HG02943 (cell line): ENCODE measurements at regions not wholly inside any gene's neighbourhood (a gene's known extent, or its start where the extent isn't known, plus 50 kb on each side); places are given as distances from the start of the nearest gene placed in this dataset.
"Not testable (repeated sequence)": the region's sequence is repeated elsewhere in the genome, so short reads cannot be mapped to it uniquely, and the experiment has no call there.

Experiments
- ATAC-seq: cut with Tn5 transposase; IDR thresholded peaks from one replicate; pipeline ENCODE4 v1.9.1; 2021; ENCODE audit warnings: mild to moderate bottlenecking, low read depth, moderate library complexity; ENCODE audit not compliant: unreplicated experiment

DNA sequence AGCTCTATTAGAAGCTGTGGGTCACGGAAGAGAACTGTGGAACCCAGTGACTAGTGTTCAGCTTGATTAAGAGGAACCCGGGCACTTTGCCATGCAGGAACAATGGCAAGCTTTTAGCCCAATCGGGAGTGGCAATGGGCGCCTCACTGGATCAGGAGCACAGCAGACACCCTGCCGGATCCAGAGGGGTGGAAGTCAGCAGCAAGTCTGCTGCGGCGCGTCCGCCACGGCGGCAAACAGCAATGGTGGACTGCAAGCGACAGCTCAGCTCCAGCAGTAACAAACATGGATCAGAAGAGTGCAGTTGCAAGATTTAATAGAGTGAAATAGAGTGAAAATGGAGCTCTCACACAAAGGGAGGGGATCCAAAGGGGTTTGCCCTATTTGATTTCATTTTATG, 220.8 kb upstream of the EPHA3 start:
- ATAC-seq = not testable (repeated sequence)

DNA sequence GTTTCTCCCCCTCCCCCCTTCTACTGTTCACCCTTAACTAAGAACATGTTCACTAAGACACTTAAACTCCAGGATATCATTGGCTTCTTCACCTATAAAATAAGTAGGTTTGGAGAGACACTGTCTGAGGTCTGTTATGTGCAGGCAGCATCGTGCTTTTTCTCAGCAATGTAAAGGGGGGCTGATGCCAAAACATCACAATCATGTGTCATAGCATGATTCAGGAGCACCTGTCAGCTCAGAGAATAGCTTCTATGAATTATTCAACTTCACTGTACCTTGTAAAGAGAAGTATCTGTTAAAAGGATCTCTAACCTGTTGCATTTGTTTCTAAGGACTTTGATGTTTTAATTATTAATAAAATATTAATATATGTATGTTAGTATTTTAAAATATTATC, 211.4 kb upstream of the EPHA3 start:
- no peak for ATAC-seq

DNA sequence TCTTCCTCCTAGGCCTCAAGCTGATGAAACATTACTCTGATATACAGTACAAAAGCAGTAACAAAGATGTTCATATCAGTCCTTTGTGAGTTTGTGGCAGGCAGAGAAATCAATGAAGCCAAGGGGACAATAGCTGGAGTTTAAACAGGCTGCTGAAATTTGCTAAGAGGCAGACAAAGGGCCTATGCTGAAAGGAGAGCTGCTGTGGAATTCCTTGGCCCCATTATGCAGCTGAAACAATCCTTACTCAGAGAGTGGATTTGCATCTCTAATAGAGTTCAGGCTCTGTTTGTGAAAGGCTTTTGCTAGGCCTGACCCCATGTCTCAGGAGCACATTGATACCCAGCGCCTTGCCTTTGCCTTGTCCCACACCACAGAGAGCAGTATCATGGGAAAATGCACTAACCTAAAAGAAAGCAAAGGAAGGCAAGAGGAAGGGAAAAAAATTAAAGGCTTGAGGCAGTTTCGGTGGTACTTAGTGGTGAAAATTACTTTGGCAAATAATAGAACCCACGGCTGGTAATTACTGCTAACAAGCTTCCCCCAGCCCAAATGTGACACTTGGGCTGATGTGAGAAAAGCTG, 195.0 kb upstream of the EPHA3 start:
- no peak for ATAC-seq

DNA sequence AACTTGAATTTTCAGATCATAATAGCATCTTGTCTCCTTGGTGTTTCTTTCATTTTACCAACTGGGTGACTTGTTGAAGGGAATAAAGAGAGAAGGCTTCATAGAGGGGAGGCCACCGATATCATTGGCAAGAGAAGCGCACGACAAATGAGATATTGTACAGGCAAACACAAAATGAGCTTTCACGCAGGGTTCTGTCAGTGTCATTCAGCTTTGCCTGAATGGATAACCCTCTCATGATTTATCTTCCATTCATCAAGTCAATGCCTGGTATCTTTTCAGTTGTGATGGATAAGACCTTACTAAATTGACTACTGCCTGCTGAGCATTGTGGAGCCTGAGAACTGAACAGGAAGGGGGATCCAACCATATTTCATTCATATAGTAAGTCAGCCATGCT, 188.6 kb upstream of the EPHA3 start:
- no peak for ATAC-seq

DNA sequence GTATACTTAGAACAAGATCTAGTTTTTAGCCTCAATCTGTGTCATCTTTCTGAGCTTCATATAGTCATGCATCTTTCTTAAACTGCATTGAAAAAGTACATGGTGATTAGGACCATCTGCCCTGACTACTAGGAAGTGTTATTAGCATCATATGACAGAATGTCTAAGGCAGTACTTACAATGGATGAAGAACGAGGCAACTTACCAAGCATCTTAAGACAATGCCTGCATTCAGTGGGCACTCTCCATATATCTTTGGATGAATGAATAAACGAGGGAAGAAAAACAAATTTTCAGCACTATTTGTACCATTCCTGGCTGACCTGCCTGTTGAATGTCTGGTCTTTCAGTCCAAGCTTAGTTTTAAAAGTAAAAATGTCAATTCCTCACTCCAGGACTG, 185.4 kb upstream of the EPHA3 start:
- no peak for ATAC-seq

DNA sequence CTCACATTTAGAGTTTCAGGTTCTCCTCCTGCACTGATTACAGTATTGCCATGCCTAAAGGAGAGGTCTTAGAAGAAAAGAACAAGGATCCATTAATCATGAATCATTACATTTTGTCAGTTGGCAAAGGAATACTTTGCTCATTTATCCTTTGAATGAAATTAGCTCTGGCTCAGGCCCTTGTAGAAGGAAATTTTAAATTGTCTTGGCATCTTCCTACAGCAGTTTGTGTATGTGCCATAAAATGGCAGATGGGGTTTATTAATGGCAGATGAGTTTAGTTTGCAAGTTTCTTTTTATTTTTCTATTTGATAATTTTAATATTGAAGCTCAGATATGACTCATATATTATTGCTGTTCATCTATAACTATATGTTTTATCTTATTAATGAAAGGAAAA, 181.2 kb upstream of the EPHA3 start:
- ATAC-seq = no peak

DNA sequence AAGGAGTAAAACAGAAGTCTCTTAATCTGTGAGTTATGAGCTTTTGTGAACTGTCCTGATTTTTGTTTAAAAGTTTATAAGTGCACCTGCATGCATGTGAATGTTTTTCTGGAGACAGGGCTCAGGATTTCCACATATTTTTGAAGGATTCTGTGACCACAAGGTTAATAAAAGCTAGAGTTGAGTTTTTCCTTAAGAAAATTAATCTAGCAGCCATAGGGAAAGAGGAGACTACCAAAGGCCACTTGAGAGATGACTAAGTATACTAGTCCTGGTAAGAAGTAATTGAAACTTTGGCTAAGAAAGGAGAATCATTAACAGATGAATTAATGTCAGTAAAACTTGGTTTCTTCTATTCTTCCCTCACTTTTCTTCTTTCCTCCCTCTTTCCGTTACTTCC, 176.8 kb upstream of the EPHA3 start:
- ATAC-seq = no peak

DNA sequence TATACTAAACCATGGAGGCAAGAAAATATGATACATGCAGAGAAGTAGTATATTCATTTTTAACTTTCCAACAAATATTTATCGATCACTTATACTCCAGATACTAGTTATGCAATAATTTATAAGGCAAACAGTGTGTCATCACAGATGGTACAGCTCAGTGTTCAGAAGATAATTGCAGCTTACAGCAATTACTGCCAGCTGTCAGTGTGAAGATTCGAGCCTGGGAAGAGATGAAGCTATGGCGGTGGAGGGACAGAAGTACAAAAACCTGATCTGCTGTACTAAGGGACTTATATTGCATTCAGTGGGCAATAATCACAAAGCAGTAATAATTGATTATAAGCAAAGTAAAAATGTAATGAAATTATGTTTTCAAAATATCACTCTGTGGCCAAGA, 170.6 kb upstream of the EPHA3 start:
- ATAC-seq = no peak

DNA sequence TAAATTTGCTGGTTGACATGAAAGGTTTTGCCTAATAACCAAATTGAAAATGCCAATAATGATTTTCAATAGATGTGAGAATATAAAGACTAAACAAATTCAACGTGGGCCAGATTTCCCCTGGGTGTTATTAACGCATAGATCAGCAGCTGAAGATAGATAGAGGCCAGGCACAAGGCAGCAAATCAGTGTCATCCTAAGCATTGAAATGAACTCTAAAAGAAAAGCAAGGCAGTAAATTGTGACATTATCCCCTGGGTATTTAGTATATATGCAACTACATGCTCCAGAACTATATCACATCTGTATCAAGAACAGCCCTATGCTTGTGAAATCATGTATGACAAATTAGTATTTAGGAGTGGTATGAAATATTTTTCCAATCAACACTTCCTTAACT, 167.1 kb upstream of the EPHA3 start:
- no peak for ATAC-seq

DNA sequence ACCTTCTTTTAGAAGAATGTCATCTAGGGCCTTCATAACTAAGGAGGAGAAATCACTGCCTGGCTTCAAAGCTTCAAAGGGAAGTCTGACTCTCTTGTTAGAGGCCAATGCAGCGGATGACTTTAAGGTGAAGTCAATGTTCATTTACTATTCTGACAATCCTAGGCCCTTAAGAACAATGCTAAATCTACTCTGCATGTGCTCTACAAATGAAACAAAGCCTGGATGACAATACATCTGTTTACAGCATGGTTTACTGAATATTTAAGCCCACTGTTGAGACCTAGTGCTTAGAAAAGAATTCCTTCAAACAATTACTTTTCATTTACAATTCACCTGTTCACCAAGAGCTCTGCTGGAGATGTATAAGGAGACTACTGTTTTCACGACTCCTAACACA, 160.4 kb upstream of the EPHA3 start:
- ATAC-seq = no peak

DNA sequence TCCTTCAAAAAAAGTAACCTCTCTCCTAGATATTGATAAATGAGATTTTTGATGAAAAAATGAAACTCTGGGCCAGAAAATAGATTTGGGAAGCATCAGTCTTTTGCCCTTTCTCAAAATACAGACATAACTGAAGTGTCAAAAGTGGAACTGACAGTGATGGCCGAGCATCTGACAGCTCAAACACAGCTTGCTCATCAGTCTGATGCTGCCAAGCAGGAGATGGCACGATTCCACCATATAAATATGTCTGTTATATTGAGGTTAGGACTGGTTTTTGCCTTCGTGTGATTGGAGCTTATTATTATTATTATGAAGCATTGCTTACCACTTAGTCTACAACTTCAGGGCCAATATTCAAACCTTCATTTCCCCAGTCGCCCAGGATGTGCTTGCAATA, 152.6 kb upstream of the EPHA3 start:
- no peak for ATAC-seq

DNA sequence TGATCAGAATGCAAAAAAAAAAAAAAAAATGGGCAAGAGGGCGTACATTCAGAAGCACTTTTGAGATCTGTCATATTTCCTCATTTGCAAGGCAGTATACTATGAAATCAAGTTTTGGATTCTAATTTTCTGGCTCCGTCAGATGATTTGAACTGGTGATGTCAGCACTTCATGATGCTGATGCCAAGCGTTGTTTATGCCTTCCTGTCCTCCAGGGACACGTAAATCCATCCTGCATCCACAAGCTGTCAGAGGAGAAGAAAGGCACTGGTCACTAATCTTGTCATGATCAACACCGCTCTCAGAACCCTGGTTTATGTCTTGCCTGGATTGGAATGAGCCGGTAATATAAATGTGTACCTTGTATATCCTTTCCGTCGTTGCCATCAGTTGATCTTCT, 152.1 kb upstream of the EPHA3 start:
- ATAC-seq = no peak

DNA sequence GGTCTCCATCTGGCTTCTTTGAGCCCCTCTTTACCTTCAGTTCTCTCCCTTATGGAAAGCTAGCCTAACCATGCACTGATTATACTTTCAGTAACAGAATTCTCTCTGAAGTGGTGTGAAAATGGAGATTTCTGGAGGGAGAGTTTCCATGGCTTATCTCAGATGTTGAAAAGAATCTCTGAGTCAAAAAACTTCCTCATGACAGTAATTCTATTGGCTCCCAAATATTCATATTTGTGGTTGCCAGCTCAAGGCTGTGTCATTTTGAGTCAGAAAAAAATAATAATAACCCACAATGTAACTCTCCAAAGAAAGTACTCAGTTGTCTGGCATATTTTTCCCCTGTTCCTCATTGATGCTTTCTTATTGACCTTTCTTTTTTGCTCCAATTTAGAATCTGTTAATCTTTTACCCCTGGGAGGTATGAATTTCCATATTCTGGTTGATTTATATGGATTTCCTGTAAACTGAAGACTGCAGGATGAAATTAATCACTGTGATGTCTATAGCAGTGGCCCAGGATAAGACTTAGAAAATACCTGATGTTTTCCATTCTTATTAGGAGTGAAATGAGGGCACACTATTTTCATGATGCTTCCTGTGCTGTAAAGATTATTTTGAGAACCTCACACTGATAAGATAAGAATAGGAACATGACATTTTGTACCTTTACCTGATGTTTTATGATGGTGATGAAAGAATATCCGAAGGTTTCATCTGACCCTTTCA, 149.5 kb upstream of the EPHA3 start:
- ATAC-seq = no peak

DNA sequence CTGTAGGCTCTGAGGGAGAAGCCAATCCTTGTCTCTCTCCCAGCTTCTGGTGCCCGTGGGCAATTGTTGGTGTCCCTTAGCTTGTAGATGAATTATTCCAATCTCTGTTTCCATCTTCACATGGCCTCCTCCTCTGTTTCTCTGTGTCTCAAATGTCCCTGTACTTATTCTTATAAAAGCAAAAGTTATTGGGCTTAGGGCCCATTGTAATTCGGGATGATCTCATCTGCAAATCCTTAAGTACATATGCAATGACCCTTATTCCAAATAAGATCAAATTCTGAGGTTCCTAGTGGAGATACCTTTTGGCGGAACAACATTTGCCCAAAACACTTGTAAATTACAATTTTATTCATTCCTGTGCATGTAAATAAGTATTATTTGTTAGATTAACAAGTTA, 147.4 kb upstream of the EPHA3 start:
- no peak for ATAC-seq

DNA sequence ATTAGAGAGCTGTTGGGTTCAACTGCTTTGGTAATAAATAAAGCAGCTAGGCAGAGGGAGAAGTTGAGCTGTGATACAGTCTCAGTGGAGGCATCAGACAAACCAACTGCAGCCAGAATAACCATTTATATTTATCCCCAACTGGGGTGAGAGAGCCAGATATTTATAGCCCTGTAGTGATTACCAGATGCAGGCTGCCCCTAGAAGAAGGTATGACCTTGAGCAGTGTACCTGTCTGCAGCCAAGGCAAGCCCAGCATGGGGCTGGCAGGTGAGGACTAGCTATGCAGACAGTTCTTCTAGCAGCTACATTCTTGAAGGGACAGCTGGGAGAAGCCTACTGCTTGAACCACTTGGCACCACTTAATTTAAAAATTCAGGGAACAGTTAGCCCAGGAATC, 144.4 kb upstream of the EPHA3 start:
- ATAC-seq = no peak

DNA sequence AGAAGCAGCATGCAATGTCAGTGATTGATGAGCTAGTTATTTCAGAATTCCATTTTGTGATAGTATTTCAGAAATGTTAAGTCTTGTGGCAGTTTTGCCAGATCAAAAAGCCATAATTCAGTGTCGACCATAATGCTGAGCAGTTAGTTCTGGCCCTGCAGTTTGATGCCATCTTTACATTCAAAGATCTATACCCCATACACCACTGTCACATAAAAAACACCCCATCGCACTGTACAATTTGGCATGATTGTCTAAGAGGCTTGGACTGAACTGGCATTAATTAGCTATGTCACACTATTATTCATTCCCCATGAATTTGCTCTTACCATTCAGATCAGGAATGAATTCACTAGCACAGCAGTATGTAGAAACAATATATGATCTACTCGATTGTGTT, 127.7 kb upstream of the EPHA3 start:
- no peak for ATAC-seq

DNA sequence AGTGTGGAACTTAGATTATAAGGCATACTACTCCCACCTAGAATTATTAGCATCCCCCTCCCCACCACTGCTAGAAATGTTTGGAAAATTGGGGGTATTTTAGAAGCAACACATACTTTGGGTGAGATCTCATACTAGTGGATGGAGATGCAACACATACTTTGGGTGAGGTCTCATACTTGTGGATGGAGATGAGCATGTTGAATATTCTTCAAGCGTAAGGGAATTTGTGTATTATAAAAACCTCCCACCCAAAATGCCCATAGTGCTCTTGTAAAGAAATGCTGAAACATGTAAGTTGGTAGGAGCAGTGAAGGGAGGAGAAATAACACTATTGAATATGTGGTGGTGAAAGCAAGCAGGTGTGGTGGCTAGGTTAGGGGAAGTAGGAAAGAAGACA, 124.0 kb upstream of the EPHA3 start:
- no peak for ATAC-seq

DNA sequence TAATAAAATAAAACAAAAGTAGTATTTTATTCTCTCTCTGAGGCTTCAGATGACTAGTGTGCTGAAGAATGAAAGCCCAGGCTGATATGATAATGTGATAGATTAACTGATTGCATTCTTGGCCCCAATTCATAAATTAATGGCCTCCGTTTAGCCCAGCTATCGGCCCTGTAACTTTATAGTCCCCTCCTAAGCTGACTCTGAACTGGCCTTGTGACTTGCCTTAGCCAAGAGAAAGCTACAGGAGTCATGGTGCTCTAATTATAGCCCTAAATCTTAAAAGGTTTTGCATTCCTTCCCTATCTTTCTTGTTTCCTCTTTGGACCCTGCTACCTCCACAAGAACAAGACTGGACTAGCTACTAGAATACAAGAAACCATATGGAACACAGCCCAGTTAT, 123.2 kb upstream of the EPHA3 start:
- ATAC-seq = no peak

DNA sequence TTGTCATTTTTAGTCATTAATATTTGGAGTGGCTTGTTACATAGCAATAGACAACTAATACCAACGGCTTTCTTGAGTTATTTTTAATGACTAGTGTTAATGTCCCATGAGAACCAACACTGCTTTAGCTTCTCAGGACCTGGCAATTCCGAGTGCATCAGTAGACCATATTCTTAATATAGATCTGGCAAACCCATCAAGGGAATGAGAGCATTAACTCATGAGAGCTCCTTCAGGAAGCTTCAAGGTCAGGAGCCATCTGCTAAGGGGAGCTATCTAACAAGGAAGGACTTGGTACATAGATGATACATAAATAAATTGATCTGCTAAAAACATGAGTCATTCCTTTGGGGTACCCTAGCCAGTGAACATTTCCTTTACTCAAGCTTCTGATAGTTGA, 122.6 kb upstream of the EPHA3 start:
- ATAC-seq = no peak

DNA sequence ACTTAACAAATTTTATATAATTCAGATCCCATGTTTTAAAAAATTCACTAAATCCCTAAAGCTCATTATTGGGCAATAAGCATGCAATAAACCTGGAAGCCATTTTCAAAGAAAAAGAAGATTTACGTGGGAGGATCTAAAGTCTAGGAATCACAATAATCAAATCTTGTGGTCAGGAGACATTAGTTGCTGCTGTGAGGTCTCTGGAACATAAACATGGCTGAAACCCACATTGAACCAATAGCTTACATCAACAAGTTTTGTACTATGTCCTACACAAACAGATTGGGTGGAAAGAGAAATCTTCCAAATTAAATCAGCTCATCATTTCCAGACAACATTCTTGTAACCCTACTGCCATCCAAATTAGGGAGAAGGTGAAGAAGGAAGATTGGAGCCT, 121.9 kb upstream of the EPHA3 start:
- ATAC-seq = no peak

DNA sequence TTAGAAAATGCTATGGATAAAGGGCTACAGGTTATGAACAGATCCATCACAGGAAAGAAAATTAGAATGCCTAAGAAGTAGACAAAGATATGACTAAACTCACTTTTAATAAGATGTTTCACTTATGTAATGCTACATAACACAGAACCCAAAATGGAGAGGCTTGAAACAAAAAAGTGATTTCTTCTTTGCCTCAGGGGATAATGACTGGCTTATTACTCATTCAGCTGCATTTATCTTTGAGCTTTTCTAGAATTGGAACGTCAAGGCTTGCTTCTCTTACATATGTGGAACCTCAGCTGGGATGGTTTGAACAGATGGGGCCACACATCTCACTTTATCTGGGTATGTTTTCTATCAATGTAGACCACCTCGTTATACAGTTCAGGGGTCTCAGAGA, 120.6 kb upstream of the EPHA3 start:
- ATAC-seq = no peak

DNA sequence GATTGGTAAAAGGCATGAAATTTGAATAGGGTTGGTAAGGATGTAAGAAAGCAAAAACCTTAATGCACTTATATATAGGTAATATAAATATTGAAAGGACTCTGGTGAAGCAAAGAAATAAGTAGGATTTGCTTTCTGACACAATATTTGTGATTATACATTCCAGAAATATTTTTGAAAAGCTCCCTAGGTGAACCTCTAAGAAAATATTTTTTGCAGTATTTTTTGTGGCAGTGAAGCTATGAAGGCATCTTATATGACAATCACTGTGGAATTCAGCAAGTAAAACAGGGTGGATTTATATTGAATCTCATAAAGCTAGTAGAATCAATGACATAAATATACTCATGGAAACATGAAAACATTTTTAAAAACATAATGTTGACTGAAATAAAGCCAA, 119.6 kb upstream of the EPHA3 start:
- no peak for ATAC-seq

DNA sequence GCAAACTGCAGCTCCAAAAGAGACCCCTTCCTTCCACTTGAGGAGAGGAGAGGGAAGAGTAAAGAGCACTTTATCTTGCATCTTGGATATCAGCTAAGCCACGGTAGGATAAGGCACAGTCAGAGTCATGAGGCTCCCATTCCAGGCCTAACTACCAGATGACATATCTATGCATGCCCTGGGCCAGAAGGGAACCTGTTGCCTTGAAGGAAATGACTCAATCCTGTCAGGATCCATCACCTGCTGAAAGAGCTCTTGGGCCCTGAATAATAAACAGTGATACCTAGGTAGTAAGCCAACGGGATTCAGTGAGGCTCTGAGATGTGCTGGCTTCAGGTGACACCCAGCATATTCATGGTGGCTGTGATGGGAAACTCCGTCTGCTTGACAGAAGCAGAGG, 118.5 kb upstream of the EPHA3 start:
- ATAC-seq = no peak
